Right lobe of liver (tissue), 4 donors: ENCODE measurements at regions not wholly inside any gene's neighbourhood (a gene's known extent, or its start where the extent isn't known, plus 50 kb on each side); places are given as distances from the start of the nearest gene placed in this dataset.
"Not testable (repeated sequence)": the region's sequence is repeated elsewhere in the genome, so short reads cannot be mapped to it uniquely, and the experiment has no call there.

Source experiments
- POLR2A ChIP-seq: fragments of 450-650 bp; IDR thresholded peaks from one replicate; pipeline ENCODE4 v1.6.1; 2017; ENCODE audit warnings: antibody characterized with exemption, mild to moderate bottlenecking
- TF ChIP-seq, protein P1 (sequence below), 4 donors: fragments of 200-600 bp in 3 of 4; fragments of 450-650 bp in 1 of 4; IDR thresholded peaks; one replicate each; pipeline versions ENCODE4 v1.5.1 to v1.8.0; 2016 to 2022; ENCODE audit warnings: antibody characterized with exemption in 4 of 4, mild to moderate bottlenecking in 2 of 4
- donor health status: DM: no; HTN: no; CAD: no.
- donor health status: DM: no; HTN: no; CAD: no.
- donor health status: DM: no; HTN: yes; CAD: no.

DNA sequence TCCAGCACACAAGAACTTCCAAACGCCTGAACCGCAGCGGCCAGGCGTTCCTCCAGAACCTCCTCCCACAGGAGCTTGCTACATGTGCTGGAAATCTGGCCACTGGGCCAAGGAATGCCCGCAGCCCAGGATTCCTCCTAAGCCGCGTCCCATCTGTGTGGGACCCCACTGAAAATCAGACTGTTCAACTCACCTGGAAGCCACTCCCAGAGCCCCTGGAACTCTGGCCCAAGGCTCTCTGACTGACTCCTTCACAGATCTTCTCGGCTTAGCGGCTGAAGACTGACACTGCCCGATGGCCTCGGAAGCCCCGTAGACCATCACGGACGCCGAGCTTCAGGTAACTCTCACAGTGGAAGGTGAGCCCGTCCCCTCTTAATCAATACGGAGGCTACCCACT, 130.2 kb upstream of the ADCY2 start:
- TF ChIP-seq, protein P1, sequence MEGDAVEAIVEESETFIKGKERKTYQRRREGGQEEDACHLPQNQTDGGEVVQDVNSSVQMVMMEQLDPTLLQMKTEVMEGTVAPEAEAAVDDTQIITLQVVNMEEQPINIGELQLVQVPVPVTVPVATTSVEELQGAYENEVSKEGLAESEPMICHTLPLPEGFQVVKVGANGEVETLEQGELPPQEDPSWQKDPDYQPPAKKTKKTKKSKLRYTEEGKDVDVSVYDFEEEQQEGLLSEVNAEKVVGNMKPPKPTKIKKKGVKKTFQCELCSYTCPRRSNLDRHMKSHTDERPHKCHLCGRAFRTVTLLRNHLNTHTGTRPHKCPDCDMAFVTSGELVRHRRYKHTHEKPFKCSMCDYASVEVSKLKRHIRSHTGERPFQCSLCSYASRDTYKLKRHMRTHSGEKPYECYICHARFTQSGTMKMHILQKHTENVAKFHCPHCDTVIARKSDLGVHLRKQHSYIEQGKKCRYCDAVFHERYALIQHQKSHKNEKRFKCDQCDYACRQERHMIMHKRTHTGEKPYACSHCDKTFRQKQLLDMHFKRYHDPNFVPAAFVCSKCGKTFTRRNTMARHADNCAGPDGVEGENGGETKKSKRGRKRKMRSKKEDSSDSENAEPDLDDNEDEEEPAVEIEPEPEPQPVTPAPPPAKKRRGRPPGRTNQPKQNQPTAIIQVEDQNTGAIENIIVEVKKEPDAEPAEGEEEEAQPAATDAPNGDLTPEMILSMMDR (IDR thresholded peaks at IDR 0.05) = not testable (repeated sequence)
- not testable (repeated sequence) for TF ChIP-seq POLR2A
